Spleen (tissue), 7 donors: ENCODE measurements at regions not wholly inside any gene's neighbourhood (a gene's known extent, or its start where the extent isn't known, plus 50 kb on each side); places are given as distances from the start of the nearest gene placed in this dataset.

Source experiments
- CTCF ChIP-seq, 11 experiments: fragments of 200-600 bp in 7 of 11; fragments of 450-650 bp in 4 of 11; sonication (generic) in 4 of 11; IDR thresholded peaks in 8 of 11; conservative IDR thresholded peaks in 3 of 11; 1 replicate in 7 of 11; 2 replicates in 4 of 11; pipeline versions ENCODE4 v1.4.0 to v1.8.0; 2016 to 2021; ENCODE audit warnings: antibody characterized with exemption in 11 of 11, inconsistent platforms in 4 of 11, mild to moderate bottlenecking in 1 of 11
- POLR2A ChIP-seq, 3 donors: fragments of 450-650 bp; IDR thresholded peaks; one replicate each; pipeline ENCODE4 v1.5.1; 2017; ENCODE audit warnings: antibody characterized with exemption in 3 of 3, mild to moderate bottlenecking in 1 of 3
- donor health status: DM: no; HTN: no; CAD: no; lungs with moderate emphysema.
- donor health status: DM: no; HTN: no; CAD: no.
- donor health status: DM: no; HTN: no; CAD: no.

DNA sequence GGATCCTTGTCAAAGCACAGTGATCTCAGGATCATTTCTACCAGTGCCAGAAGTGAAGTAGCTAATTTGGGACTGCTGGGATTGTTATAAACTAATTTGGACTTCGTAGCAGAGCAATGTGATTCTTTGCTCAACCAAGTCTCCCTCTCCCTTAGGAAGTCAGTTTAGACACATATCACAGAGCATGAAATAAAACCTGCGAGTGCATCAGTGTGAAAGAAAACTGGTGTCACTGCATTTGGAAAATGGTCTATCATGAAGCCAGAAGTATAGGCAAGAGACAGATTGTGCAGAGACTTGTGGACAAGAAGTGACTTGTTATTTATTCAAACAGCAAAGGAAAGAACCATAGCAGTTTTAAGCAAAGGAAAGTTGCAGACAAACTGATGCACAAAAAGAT lies 560.5 kb upstream of the NRG3 start:
- no peak for TF ChIP-seq CTCF (IDR thresholded peaks at IDR 0.05 in 8 of 11, conservative IDR thresholded peaks at IDR 0.05 in 3 of 11)
- no peak for TF ChIP-seq POLR2A (IDR thresholded peaks at IDR 0.05)
